Endothelial cell of umbilical vein (primary cell): ENCODE measurements at regions not wholly inside any gene's neighbourhood (a gene's known extent, or its start where the extent isn't known, plus 50 kb on each side); places are given as distances from the start of the nearest gene placed in this dataset.

ENCODE experiments used
- BruUV-seq: library from RNA; stranded (reverse); fragments of 400-500 nt; replicated peaks from 2 replicates; lab custom pipeline; 2021; lab: Mats Ljungman, UMichigan
- CTCF ChIA-PET: fragments of 300-600, 350-600 bp; sonication (Branson Sonifier 250); formaldehyde crosslinking; loops from one replicate; lab custom pipeline; 2021; ENCODE audit warnings: antibody characterized with exemption, inconsistent platforms; lab: Charles Lee
- POLR2A ChIA-PET: fragments of 300-600, 350-600 bp; sonication (Branson Sonifier 250); formaldehyde crosslinking; loops from one replicate; lab custom pipeline; 2021; ENCODE audit warnings: antibody characterized with exemption, inconsistent platforms; lab: Charles Lee
- DNase-seq: peaks from one replicate; pipeline ENCODE4 v3.0.0-alpha.2; 2011; ENCODE audit warnings: low read depth, low spot score
- FAIRE-seq: peaks from 2 replicates; lab custom pipeline; 2011; peaks lifted over from hg19 to GRCh38; lab: Jason Lieb, UNC
- H2AFZ ChIP-seq: 2 replicates; pipeline ENCODE4 v1.6.0; 2012; ENCODE audit warnings: low read depth, low read length, control low read depth, inconsistent platforms
- H3K27ac ChIP-seq: 2 replicates; pipeline ENCODE4 v1.5.1; 2011; ENCODE audit warnings: low read depth, mild to moderate bottlenecking, control low read depth, low read length, moderate library complexity; ENCODE audit not compliant: insufficient read depth
- H3K27me3 ChIP-seq, 2 experiments: 2 replicates each; pipeline versions ENCODE4 v1.6.0 to v1.6.1; 2011; ENCODE audit warnings: low read length in 2 of 2, mixed read lengths in 1 of 2; ENCODE audit not compliant: control insufficient read depth in 2 of 2, insufficient read depth in 2 of 2
- H3K36me3 ChIP-seq, 2 experiments: 2 replicates in 1 of 2; 3 replicates in 1 of 2; pipeline ENCODE4 v1.5.1; 2011; ENCODE audit warnings: low read length in 2 of 2, mild to moderate bottlenecking in 1 of 2, moderate library complexity in 1 of 2; ENCODE audit not compliant: control insufficient read depth in 2 of 2, insufficient read depth in 2 of 2; ENCODE audit errors: extremely low read depth in 1 of 2
- H3K4me1 ChIP-seq: 3 replicates; pipeline ENCODE4 v1.5.1; 2011; ENCODE audit warnings: mild to moderate bottlenecking, low read length; ENCODE audit not compliant: control insufficient read depth, insufficient read depth; ENCODE audit errors: extremely low read depth
- H3K4me2 ChIP-seq: 2 replicates; pipeline ENCODE4 v1.6.1; 2011; ENCODE audit warnings: low read length, control low read depth, mixed read lengths; ENCODE audit not compliant: insufficient read depth
- H3K4me3 ChIP-seq, 3 experiments: fragments of 200-600 bp in 1 of 3; sonication (generic), shearing (Covaris generic) in 1 of 3; replicated peaks in 1 of 3; 2 replicates each; pipeline ENCODE4 v1.5.1; 2011 to 2016; ENCODE audit warnings: control low read depth in 3 of 3, low read length in 3 of 3, mild to moderate bottlenecking in 2 of 3, inconsistent platforms in 1 of 3, low read depth in 1 of 3, moderate library complexity in 1 of 3; ENCODE audit not compliant: insufficient read depth in 1 of 3
- H3K79me2 ChIP-seq: 2 replicates; pipeline ENCODE4 v1.6.0; 2012; ENCODE audit warnings: low read length, inconsistent platforms; ENCODE audit not compliant: control insufficient read depth, insufficient read depth
- H3K9ac ChIP-seq: replicated peaks from 2 replicates; pipeline ENCODE3; 2011; ENCODE audit warnings: low read length, control low read depth; ENCODE audit not compliant: insufficient read depth; ENCODE audit errors: extremely low read depth
- H3K9me1 ChIP-seq: replicated peaks from 3 replicates; pipeline ENCODE4 v1.6.0; 2011; ENCODE audit warnings: mild to moderate bottlenecking, low read length; ENCODE audit not compliant: control insufficient read depth, insufficient read depth; ENCODE audit errors: extremely low read depth
- H3K9me3 ChIP-seq: replicated peaks from 2 replicates; pipeline ENCODE4 v1.5.1; 2012; ENCODE audit warnings: low read length, inconsistent platforms; ENCODE audit not compliant: control insufficient read depth, insufficient read depth
- H4K20me1 ChIP-seq: replicated peaks from 2 replicates; pipeline ENCODE3; 2011; ENCODE audit warnings: mild to moderate bottlenecking, low read length; ENCODE audit not compliant: control insufficient read depth, insufficient read depth; ENCODE audit errors: extremely low read depth
- CTCF ChIP-seq, 2 donors: IDR thresholded peaks; 1 replicate in 1 of 2; 2 replicates in 1 of 2; pipeline ENCODE4 v1.5.1; 2011; ENCODE audit warnings: low read length in 2 of 2, mild to moderate bottlenecking in 2 of 2, moderate library complexity in 2 of 2, control low read depth in 1 of 2, inconsistent platforms in 1 of 2, low read depth in 1 of 2; ENCODE audit not compliant: insufficient read depth in 1 of 2; ENCODE audit errors: extremely low read depth in 1 of 2
- EZH2 ChIP-seq: IDR thresholded peaks from 2 replicates; pipeline ENCODE4 v1.6.1; 2012; ENCODE audit warnings: borderline replicate concordance, low read depth, mild to moderate bottlenecking, moderate library complexity, low read length, inconsistent platforms; ENCODE audit not compliant: severe bottlenecking
- FOS ChIP-seq: IDR thresholded peaks from 2 replicates; pipeline ENCODE4 v1.6.1; 2011; ENCODE audit warnings: mild to moderate bottlenecking, low read length, moderate library complexity, borderline replicate concordance; ENCODE audit not compliant: insufficient read depth
- GATA2 ChIP-seq: IDR thresholded peaks from 2 replicates; pipeline ENCODE4 v1.7.0; 2011; ENCODE audit warnings: low read depth, mild to moderate bottlenecking, moderate library complexity, mixed read lengths, low read length; ENCODE audit not compliant: insufficient read length, insufficient read depth
- JUN ChIP-seq: IDR thresholded peaks from 2 replicates; pipeline ENCODE4 v1.6.1; 2011; ENCODE audit warnings: borderline replicate concordance, low read depth; ENCODE audit not compliant: insufficient read length, insufficient read depth
- MAX ChIP-seq: IDR thresholded peaks from 2 replicates; pipeline ENCODE4 v1.6.1; 2011; ENCODE audit not compliant: insufficient read depth, insufficient read length
- MYC ChIP-seq: IDR thresholded peaks from one replicate; pipeline ENCODE4 v1.6.1; 2011; ENCODE audit warnings: mild to moderate bottlenecking, low read depth, low read length
- POLR2A ChIP-seq: IDR thresholded peaks from 2 replicates; pipeline ENCODE4 v1.6.1; 2012; ENCODE audit warnings: low read depth, mild to moderate bottlenecking, control low read depth, low read length
- POLR2AphosphoS5 ChIP-seq: IDR thresholded peaks from 2 replicates; pipeline ENCODE4 v1.6.1; 2012; ENCODE audit warnings: low read depth, mild to moderate bottlenecking, control low read depth, low read length, moderate library complexity; ENCODE audit not compliant: insufficient read depth
- dilution Hi-C: fragments of 300-500 bp; cut with MboI; formaldehyde crosslinking; loops from one replicate; pipeline ENCODE4 v1.15.0; 2019; ENCODE audit warnings: low sequenced_read_pairs; ENCODE audit not compliant: extremely low pct_ligation_motif_present
- intact Hi-C: fragments of 100-400 bp; cut with micrococcal nuclease; formaldehyde crosslinking; loops from one replicate; pipeline ENCODE4 v1.10.0; 2022

GRCh38 chr2:204298404-204298803 is 246.9 kb upstream of the PARD3B start:
- no TSS peak for BruUV-seq
- dilution Hi-C loops, result no loop called here

More at GRCh38 chr2:204298404-204298803, 246.9 kb upstream of the PARD3B start:
- H3K9me3 ChIP-seq, result no peaks in the 10 kb centered on the region
- H4K20me1 ChIP-seq, result no peaks in the 10 kb centered on the region
- no peaks in the 10 kb centered on the region for H3K9me1 ChIP-seq
- H3K79me2 ChIP-seq, result no peaks in the 10 kb centered on the region
- H3K4me3 ChIP-seq, result no peak overlapping the region
- intact Hi-C loops, result no loop called here
- H3K9ac ChIP-seq, result no peak overlapping the region
- no peaks in the 10 kb centered on the region for H3K36me3 ChIP-seq
- ChIA-PET CTCF (interaction anchor here (0.9 to 1.4 kb wide), 2 partner anchors 20 to 37 kb away, joined by 3 to 4 read pairs; no protein-coding TSS in a partner anchor), POLR2A (no interaction called here)
- TF ChIP-seq EZH2, result no peak
- no peak for TF ChIP-seq CTCF (IDR thresholded peaks at IDR 0.05; ENCODE audit: extremely low read depth in 1 of 2, insufficient read depth in 1 of 2, low read depth in 1 of 2, low read length in 2 of 2)
- no peak for TF ChIP-seq MYC
- TF ChIP-seq MAX, result no peak
- TF ChIP-seq FOS, result no peak
- TF ChIP-seq POLR2AphosphoS5, result no peak
- TF ChIP-seq POLR2A, result no peak
- no peak for TF ChIP-seq GATA2
- no peak for TF ChIP-seq JUN
- no peaks in the 10 kb centered on the region for H3K4me1 ChIP-seq
- no peak overlapping the region for H3K4me2 ChIP-seq
- FAIRE-seq (no peak), DNase-seq (no peak)
- H3K27me3 ChIP-seq, result peaks cover 0 to 8% of the 10 kb centered on the region in 2 experiments
- no peak overlapping the region for H3K27ac ChIP-seq
- no peak overlapping the region for H2AFZ ChIP-seq
